K562 (cell line): ENCODE measurements at regions not wholly inside any gene's neighbourhood (a gene's known extent, or its start where the extent isn't known, plus 50 kb on each side); places are given as distances from the start of the nearest gene placed in this dataset.

ENCODE experiments used
- ATAC-seq: fragments of 200-7000 bp; cut with Tn5 transposase; 3 replicates; pipeline ENCODE4 v1.9.1; 2020; ENCODE audit warnings: moderate library complexity
- BruUV-seq: library from RNA; stranded (reverse); fragments of 400-500 nt; replicated peaks from 2 replicates; lab custom pipeline; 2021; lab: Mats Ljungman, UMichigan
- CTCF ChIA-PET: fragments of 300-600 bp; formaldehyde crosslinking; extraction: SDS; loops from one replicate; lab custom pipeline; 2021; ENCODE audit warnings: low intra/inter-chr PET ratio; lab: Yijun Ruan, JAX
- POLR2A ChIA-PET: fragments of 300-600, 350-650 bp; sonication (Branson Sonifier 250); formaldehyde crosslinking; extraction: SDS; loops from one replicate; lab custom pipeline; 2021; ENCODE audit warnings: antibody characterized with exemption, inconsistent platforms; lab: Yijun Ruan, JAX
- DNase-seq, 4 experiments: peaks; one replicate each; pipeline versions ENCODE4 v3.0.0 to v3.0.0-alpha.2; 2011 to 2018; ENCODE audit warnings: low spot score in 3 of 4, mixed read lengths in 3 of 4; ENCODE audit errors: extremely low read depth in 1 of 4
- FAIRE-seq: peaks from 2 replicates; lab custom pipeline; 2011; peaks lifted over from hg19 to GRCh38; lab: Jason Lieb, UNC
- H2AFZ ChIP-seq: 2 replicates; pipeline ENCODE4 v1.6.0; 2011; ENCODE audit warnings: low read depth, low read length, control low read depth, inconsistent platforms
- H3K27ac ChIP-seq: fragments of 200-600 bp; 3 replicates; pipeline ENCODE4 v1.8.0; 2011; ENCODE audit warnings: low read depth, mild to moderate bottlenecking, control low read depth, inconsistent platforms, low read length, moderate library complexity, mixed read lengths; ENCODE audit errors: extremely low read depth
- H3K27me3 ChIP-seq, 2 experiments: fragments of 300-600 bp in 1 of 2; 2 replicates in 1 of 2; 3 replicates in 1 of 2; pipeline versions ENCODE4 v1.6.0 to v1.8.0; 2011; ENCODE audit warnings: inconsistent platforms in 2 of 2, low read length in 2 of 2, mild to moderate bottlenecking in 1 of 2, mixed read lengths in 1 of 2, moderate library complexity in 1 of 2; ENCODE audit not compliant: control insufficient read depth in 2 of 2, insufficient read depth in 2 of 2
- H3K36me3 ChIP-seq: fragments of 300-600 bp; 3 replicates; pipeline ENCODE4 v1.8.0; 2011; ENCODE audit warnings: mild to moderate bottlenecking, low read length, inconsistent platforms; ENCODE audit not compliant: control insufficient read depth, insufficient read depth
- H3K4me1 ChIP-seq, 2 experiments: fragments of 200-600 bp in 1 of 2; replicated peaks in 1 of 2; 2 replicates in 1 of 2; 3 replicates in 1 of 2; pipeline versions ENCODE4 v1.5.1 to v1.8.0; 2011; ENCODE audit warnings: inconsistent platforms in 2 of 2, low read length in 2 of 2, mild to moderate bottlenecking in 1 of 2, mixed read lengths in 1 of 2, moderate library complexity in 1 of 2; ENCODE audit not compliant: control insufficient read depth in 2 of 2, insufficient read depth in 2 of 2
- H3K4me2 ChIP-seq: 2 replicates; pipeline ENCODE4 v1.6.1; 2011; ENCODE audit warnings: low read length, control low read depth, inconsistent platforms, mixed read lengths; ENCODE audit not compliant: insufficient read depth
- H3K4me3 ChIP-seq: fragments of 200-600 bp; sonication (generic), shearing (Covaris generic); 2 replicates; pipeline ENCODE4 v1.5.1; 2016; ENCODE audit warnings: control low read depth, inconsistent platforms
- H3K79me2 ChIP-seq: fragments of 200-600 bp; 3 replicates; pipeline ENCODE4 v1.8.0; 2011; ENCODE audit warnings: low read length, inconsistent platforms; ENCODE audit not compliant: control insufficient read depth, insufficient read depth
- H3K9ac ChIP-seq, 2 experiments: 2 replicates each; pipeline versions ENCODE4 v1.6.0 to v1.6.1; 2011; ENCODE audit warnings: low read depth in 2 of 2, low read length in 2 of 2, control low read depth in 1 of 2, inconsistent platforms in 1 of 2, mild to moderate bottlenecking in 1 of 2, mixed read lengths in 1 of 2; ENCODE audit not compliant: insufficient read depth in 1 of 2
- H3K9me1 ChIP-seq: one replicate; pipeline ENCODE4 v1.6.0; 2011; ENCODE audit warnings: inconsistent platforms, mild to moderate bottlenecking, low read length, moderate library complexity; ENCODE audit not compliant: control insufficient read depth, insufficient read depth
- H3K9me3 ChIP-seq: replicated peaks from 2 replicates; pipeline ENCODE4 v1.5.1; 2011; ENCODE audit warnings: low read depth, low read length, inconsistent platforms; ENCODE audit not compliant: control insufficient read depth, insufficient read depth
- H4K20me1 ChIP-seq: replicated peaks from 2 replicates; pipeline ENCODE4 v1.6.1; 2011; ENCODE audit warnings: low read length, inconsistent platforms, mixed read lengths; ENCODE audit not compliant: control insufficient read depth, insufficient read depth
- C11orf30 ChIP-seq: fragments of 450-650 bp; IDR thresholded peaks from 2 replicates; pipeline ENCODE4 v1.6.1; 2016; ENCODE audit warnings: low read depth, mild to moderate bottlenecking
- CREM ChIP-seq: IDR thresholded peaks from 2 replicates; pipeline ENCODE4 v1.6.1; 2014; ENCODE audit warnings: antibody characterized with exemption, low read depth
- FOS ChIP-seq: IDR thresholded peaks from 3 replicates; pipeline ENCODE4 v1.6.1; 2011; ENCODE audit not compliant: insufficient read length; ENCODE audit errors: extremely low read depth
- GTF2A2 ChIP-seq: IDR thresholded peaks from 2 replicates; pipeline ENCODE4 v1.6.1; 2016; ENCODE audit warnings: mild to moderate bottlenecking, missing genetic modification characterization, missing compliant biosample characterization
- L3MBTL2 ChIP-seq: fragments of 450-650 bp; IDR thresholded peaks from 2 replicates; pipeline ENCODE4 v1.6.1; 2016; ENCODE audit warnings: mild to moderate bottlenecking, moderate library complexity
- MAFG ChIP-seq: fragments of 450-650 bp; conservative IDR thresholded peaks from 2 replicates; pipeline ENCODE4 v1.6.1; 2016; ENCODE audit warnings: missing genetic modification characterization, missing compliant biosample characterization
- NFYB ChIP-seq: IDR thresholded peaks from 2 replicates; pipeline ENCODE4 v1.6.1; 2011; ENCODE audit warnings: mild to moderate bottlenecking, moderate library complexity; ENCODE audit not compliant: insufficient read length; ENCODE audit errors: extremely low read depth
- SRF ChIP-seq, 2 experiments: fragments of 250-450, 450-650 bp in 1 of 2; sonication (Bioruptor Pico) in 1 of 2; sonication (generic) in 1 of 2; formaldehyde crosslinking; IDR thresholded peaks; 2 replicates each; pipeline versions ENCODE4 v1.5.0 to v1.5.1; 2020 to 2022; ENCODE audit warnings: mild to moderate bottlenecking in 1 of 2, missing genetic modification reagents in 1 of 2
- TGIF2 ChIP-seq: sonication (generic); formaldehyde crosslinking; IDR thresholded peaks from 2 replicates; pipeline ENCODE4 v1.8.1; 2022; ENCODE audit warnings: mild to moderate bottlenecking, missing genetic modification reagents, moderate library complexity
- ZNF316 ChIP-seq: fragments of 450-650 bp; IDR thresholded peaks from 2 replicates; pipeline ENCODE4 v1.6.1; 2016
- WGBS: fragments of 100-300 bp; shearing (Covaris generic); methylation state at CpG from one replicate; pipeline ENCODE4 v1.1.6; 2016; ENCODE audit warnings: low coverage, mixed read lengths; ENCODE audit not compliant: insufficient coverage; ENCODE audit errors: missing lambda C conversion rate; 5-methylcytosine and 5-hydroxymethylcytosine counted together
- in situ Hi-C: fragments of 300-500 bp; cut with MboI; formaldehyde crosslinking; loops from 4 replicates; pipeline ENCODE4 v1.15.0; 2018; ENCODE audit warnings: inconsistent platforms, mixed read lengths
- intact Hi-C: fragments of 100-400 bp; cut with micrococcal nuclease; formaldehyde crosslinking; loops from 2 replicates; pipeline ENCODE4 v1.14.2; 2022
- TF ChIP-seq, protein P1 (sequence below): fragments of 450-650 bp; IDR thresholded peaks from 2 replicates; pipeline ENCODE4 v1.6.1; 2016; ENCODE audit warnings: mild to moderate bottlenecking, moderate library complexity

DNA sequence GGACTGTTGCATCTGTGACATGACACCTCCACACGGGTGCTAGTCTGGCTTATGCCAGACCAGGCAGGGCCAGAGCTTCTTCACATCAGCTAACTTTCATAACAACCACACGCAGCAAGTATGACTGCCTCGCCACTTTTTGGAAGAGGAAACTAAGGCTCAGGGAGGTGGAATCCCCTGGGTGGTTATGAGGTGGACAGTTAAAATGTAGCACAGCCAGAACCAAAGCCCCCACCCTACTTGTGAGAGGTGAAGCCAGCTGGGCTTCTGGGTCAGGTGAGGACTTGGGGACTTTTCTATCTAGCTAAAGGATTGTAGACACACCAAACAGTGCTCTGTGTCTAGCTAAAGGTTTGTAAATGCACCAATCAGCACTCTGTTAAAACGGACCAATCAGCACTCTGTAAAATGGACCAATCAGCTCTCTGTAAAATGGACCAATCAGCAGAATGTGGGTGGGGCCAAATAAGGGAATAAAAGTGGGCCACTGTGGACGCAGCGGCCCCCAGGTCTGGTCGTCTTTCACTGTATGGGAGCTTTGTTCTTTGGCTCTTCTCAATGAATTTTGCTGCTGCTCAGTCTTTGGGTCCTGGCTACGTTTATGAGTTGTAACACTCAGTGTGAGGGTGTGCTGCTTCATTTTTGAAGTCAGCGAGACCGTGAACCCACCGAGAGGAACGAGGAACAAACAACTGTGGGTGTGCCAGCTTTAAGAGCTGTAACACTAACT is 171.0 kb downstream of the PTPN20 start:
- TF ChIP-seq FOS (peak; percentile 27), GTF2A2 (peak; percentile 63; the same call in 1 of the 2 replicates), CREM (no peak), SRF (CRISPR knock-in tag; IDR thresholded peaks at IDR 0.05) (peak in 1 of 2 experiments; percentile 60; a peak in 1 of 4 replicates), L3MBTL2 (peak; percentile 51; the same call in 1 of the 2 replicates), C11orf30 (peak; percentile 86), MAFG (tag) (peak; percentile 56), TGIF2 (CRISPR knock-in tag) (no peak), NFYB (peak; percentile 89), ZNF316 (peak; percentile 92)
- TF ChIP-seq, protein P1, sequence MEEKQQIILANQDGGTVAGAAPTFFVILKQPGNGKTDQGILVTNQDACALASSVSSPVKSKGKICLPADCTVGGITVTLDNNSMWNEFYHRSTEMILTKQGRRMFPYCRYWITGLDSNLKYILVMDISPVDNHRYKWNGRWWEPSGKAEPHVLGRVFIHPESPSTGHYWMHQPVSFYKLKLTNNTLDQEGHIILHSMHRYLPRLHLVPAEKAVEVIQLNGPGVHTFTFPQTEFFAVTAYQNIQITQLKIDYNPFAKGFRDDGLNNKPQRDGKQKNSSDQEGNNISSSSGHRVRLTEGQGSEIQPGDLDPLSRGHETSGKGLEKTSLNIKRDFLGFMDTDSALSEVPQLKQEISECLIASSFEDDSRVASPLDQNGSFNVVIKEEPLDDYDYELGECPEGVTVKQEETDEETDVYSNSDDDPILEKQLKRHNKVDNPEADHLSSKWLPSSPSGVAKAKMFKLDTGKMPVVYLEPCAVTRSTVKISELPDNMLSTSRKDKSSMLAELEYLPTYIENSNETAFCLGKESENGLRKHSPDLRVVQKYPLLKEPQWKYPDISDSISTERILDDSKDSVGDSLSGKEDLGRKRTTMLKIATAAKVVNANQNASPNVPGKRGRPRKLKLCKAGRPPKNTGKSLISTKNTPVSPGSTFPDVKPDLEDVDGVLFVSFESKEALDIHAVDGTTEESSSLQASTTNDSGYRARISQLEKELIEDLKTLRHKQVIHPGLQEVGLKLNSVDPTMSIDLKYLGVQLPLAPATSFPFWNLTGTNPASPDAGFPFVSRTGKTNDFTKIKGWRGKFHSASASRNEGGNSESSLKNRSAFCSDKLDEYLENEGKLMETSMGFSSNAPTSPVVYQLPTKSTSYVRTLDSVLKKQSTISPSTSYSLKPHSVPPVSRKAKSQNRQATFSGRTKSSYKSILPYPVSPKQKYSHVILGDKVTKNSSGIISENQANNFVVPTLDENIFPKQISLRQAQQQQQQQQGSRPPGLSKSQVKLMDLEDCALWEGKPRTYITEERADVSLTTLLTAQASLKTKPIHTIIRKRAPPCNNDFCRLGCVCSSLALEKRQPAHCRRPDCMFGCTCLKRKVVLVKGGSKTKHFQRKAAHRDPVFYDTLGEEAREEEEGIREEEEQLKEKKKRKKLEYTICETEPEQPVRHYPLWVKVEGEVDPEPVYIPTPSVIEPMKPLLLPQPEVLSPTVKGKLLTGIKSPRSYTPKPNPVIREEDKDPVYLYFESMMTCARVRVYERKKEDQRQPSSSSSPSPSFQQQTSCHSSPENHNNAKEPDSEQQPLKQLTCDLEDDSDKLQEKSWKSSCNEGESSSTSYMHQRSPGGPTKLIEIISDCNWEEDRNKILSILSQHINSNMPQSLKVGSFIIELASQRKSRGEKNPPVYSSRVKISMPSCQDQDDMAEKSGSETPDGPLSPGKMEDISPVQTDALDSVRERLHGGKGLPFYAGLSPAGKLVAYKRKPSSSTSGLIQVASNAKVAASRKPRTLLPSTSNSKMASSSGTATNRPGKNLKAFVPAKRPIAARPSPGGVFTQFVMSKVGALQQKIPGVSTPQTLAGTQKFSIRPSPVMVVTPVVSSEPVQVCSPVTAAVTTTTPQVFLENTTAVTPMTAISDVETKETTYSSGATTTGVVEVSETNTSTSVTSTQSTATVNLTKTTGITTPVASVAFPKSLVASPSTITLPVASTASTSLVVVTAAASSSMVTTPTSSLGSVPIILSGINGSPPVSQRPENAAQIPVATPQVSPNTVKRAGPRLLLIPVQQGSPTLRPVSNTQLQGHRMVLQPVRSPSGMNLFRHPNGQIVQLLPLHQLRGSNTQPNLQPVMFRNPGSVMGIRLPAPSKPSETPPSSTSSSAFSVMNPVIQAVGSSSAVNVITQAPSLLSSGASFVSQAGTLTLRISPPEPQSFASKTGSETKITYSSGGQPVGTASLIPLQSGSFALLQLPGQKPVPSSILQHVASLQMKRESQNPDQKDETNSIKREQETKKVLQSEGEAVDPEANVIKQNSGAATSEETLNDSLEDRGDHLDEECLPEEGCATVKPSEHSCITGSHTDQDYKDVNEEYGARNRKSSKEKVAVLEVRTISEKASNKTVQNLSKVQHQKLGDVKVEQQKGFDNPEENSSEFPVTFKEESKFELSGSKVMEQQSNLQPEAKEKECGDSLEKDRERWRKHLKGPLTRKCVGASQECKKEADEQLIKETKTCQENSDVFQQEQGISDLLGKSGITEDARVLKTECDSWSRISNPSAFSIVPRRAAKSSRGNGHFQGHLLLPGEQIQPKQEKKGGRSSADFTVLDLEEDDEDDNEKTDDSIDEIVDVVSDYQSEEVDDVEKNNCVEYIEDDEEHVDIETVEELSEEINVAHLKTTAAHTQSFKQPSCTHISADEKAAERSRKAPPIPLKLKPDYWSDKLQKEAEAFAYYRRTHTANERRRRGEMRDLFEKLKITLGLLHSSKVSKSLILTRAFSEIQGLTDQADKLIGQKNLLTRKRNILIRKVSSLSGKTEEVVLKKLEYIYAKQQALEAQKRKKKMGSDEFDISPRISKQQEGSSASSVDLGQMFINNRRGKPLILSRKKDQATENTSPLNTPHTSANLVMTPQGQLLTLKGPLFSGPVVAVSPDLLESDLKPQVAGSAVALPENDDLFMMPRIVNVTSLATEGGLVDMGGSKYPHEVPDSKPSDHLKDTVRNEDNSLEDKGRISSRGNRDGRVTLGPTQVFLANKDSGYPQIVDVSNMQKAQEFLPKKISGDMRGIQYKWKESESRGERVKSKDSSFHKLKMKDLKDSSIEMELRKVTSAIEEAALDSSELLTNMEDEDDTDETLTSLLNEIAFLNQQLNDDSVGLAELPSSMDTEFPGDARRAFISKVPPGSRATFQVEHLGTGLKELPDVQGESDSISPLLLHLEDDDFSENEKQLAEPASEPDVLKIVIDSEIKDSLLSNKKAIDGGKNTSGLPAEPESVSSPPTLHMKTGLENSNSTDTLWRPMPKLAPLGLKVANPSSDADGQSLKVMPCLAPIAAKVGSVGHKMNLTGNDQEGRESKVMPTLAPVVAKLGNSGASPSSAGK: 0 out of 2 replicates have a peak, but pooled peaks have one; percentile 29
- in situ Hi-C loops: no loop called here
- no peaks in the 10 kb centered on the region for H3K9me3 ChIP-seq
- no peaks in the 10 kb centered on the region for H3K36me3 ChIP-seq
- H2AFZ ChIP-seq: peak overlapping the region; percentile 93
- no peaks in the 10 kb centered on the region for H3K9me1 ChIP-seq
- H3K79me2 ChIP-seq: no peaks in the 10 kb centered on the region
- peak overlapping the region; percentile 11; the same call in 1 of the 2 replicates for H3K4me3 ChIP-seq
- BruUV-seq: no TSS peak
- H3K27me3 ChIP-seq: peaks cover 2 to 23% of the 10 kb centered on the region in 2 experiments; a peak in 4 of 5 replicates
- POLR2A ChIA-PET: interaction anchor here (0.5 to 1.3 kb wide), 6 partner anchors 10 to 268 kb away, joined by 3 to 6 read pairs (median 4); no protein-coding TSS in a partner anchor
- H3K4me1 ChIP-seq: no peaks in the 10 kb centered on the region
- ATAC-seq (peak; percentile 73), DNase-seq (peak in 2 of 4 experiments; percentile 28 to 39), FAIRE-seq (no peak)
- CTCF ChIA-PET: no interaction called here
- no peak overlapping the region for H3K9ac ChIP-seq
- WGBS: 1% methylated on average over 12 of the region's 12 CpGs
- H3K4me2 ChIP-seq: peak overlapping the region; percentile 53
- H4K20me1 ChIP-seq: no peaks in the 10 kb centered on the region
- intact Hi-C loops: no loop called here
- no peak overlapping the region; the same call in 2 of the 3 replicates for H3K27ac ChIP-seq
